SJCRH30 (cell line): ENCODE measurements at regions not wholly inside any gene's neighbourhood (a gene's known extent, or its start where the extent isn't known, plus 50 kb on each side); places are given as distances from the start of the nearest gene placed in this dataset.
"Not testable (repeated sequence)": the region's sequence is repeated elsewhere in the genome, so short reads cannot be mapped to it uniquely, and the experiment has no call there.

Experiments
- DNase-seq, 2 experiments: peaks; one replicate each; pipeline ENCODE4 v3.0.0-alpha.2; 2015 to 2020
- H3K27ac ChIP-seq: fragments of 250-450 bp; sonication (Bioruptor Pico); 2 replicates; pipeline ENCODE4 v1.5.1; 2020; ENCODE audit warnings: mild to moderate bottlenecking, moderate library complexity
- H3K27me3 ChIP-seq: fragments of 250-450 bp; sonication (Bioruptor Pico); 2 replicates; pipeline ENCODE4 v1.5.1; 2020; ENCODE audit warnings: mild to moderate bottlenecking, moderate library complexity
- H3K36me3 ChIP-seq: fragments of 250-450 bp; sonication (Bioruptor Pico); 2 replicates; pipeline ENCODE4 v1.5.1; 2020; ENCODE audit warnings: mild to moderate bottlenecking, moderate library complexity
- H3K4me1 ChIP-seq: fragments of 250-450 bp; sonication (Bioruptor Pico); 2 replicates; pipeline ENCODE4 v1.5.1; 2020; ENCODE audit warnings: mild to moderate bottlenecking, moderate library complexity
- H3K4me3 ChIP-seq: fragments of 250-450 bp; sonication (Bioruptor Pico); 2 replicates; pipeline ENCODE4 v1.5.1; 2020; ENCODE audit warnings: mild to moderate bottlenecking, moderate library complexity
- H3K9me3 ChIP-seq: fragments of 250-450 bp; sonication (Bioruptor Pico); replicated peaks from 2 replicates; pipeline ENCODE4 v1.5.1; 2020; ENCODE audit warnings: mild to moderate bottlenecking, moderate library complexity

DNA sequence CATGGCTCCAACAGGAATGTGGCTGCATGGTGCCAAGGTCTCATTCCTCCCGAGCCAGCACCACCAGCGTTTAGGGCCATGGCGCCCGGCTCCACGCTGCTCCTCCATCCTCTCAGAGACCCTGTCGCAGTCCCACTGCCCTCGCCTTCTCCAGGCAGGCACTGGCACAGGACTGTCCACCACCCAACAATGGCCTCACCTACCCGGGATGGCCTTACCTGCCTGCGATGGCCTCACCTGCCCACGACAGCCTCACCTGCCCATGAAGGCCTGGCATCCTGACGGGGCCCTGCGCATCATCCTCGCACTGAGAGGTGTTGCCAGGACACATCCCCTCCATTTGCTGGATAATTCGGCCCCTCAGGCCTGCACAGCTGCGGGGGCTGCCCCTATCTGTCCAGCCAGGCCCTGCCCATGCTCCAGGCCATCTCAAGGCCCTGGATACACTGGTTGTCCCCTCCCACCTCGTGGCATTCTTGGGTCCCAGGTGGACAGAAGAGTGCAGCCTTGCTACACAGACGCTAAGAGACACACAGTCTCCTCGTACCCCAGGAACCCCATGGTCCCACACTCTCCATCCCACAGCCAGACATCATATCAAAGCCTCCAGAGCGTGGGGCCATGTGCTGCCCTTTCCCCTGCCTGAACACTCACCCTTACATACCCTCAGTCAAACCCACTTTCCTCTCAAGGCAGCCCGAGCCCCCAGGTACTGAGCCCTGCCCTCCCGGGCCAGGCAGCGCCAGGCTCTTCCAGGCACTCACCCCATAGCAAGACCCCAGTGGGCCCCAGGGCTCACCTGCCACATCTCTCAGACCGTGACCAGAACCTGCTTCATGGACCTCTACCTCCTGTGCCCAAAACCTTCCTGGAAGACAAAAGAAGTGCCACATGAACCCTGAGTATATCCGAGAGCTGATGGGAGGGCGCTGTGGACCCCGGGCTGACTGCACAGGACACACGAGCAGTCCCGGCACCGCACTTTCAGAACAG is 268.6 kb downstream of the EIPR1 start:
- DNase-seq, result no peak
- Histone ChIP-seq H3K27ac (no peak overlapping the region), H3K9me3 (peaks cover 8% of the 10 kb centered on the region), H3K4me1 (peaks cover 20% of the 10 kb centered on the region), H3K27me3 (no peaks in the 10 kb centered on the region), H3K36me3 (no peaks in the 10 kb centered on the region), H3K4me3 (no peak overlapping the region)

DNA sequence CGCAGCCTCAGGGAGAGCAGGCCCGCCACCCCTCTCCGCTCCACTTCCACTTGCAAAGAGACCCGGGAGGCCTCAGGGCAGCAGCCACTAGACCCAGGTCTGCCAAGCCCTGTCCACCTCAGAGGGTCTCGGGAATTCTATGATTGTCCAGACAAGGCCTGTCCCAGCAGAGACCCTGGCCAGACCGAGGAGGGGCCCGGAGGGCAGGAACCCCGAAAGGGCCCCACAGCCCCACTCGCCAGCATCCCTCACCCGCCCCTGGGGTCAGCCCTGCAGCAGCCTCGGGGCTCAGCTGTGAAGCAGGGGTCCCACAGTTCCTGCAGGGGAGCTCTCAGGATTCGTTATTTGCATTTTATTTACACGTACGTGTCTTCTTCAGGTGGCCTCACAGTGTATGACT is 269.5 kb downstream of the EIPR1 start:
- no peak for DNase-seq
- Histone ChIP-seq H3K4me1 (peaks cover 11% of the 10 kb centered on the region), H3K9me3 (peaks cover 8% of the 10 kb centered on the region), H3K27me3 (no peaks in the 10 kb centered on the region), H3K27ac (no peak overlapping the region), H3K36me3 (no peaks in the 10 kb centered on the region), H3K4me3 (no peak overlapping the region)

DNA sequence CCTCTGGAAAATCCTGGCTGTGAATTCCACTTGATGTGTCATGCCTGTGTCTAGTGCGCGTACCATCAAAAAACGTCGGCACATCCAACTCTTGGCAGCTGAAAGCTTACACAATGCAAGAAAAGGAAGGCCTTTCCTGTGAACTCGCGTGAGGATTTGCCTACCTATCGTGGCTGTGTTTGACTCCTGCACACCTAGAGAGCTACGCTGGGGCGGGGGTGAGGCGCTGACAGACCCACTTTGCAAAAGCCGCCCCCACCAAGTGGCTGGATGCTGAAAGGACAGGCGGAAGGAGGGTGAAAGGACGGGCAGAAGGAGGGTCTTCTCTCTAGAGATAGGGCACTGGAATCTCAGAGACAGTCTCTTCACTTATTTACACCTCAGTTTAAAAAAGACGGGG is 270.1 kb downstream of the EIPR1 start:
- DNase-seq, result no peak
- H3K9me3 ChIP-seq, result peaks cover 8% of the 10 kb centered on the region
- H3K4me3 ChIP-seq, result no peak overlapping the region
- H3K27ac ChIP-seq, result no peak overlapping the region
- H3K4me1 ChIP-seq, result peaks cover 11% of the 10 kb centered on the region
- H3K36me3 ChIP-seq, result no peaks in the 10 kb centered on the region
- H3K27me3 ChIP-seq, result no peaks in the 10 kb centered on the region

DNA sequence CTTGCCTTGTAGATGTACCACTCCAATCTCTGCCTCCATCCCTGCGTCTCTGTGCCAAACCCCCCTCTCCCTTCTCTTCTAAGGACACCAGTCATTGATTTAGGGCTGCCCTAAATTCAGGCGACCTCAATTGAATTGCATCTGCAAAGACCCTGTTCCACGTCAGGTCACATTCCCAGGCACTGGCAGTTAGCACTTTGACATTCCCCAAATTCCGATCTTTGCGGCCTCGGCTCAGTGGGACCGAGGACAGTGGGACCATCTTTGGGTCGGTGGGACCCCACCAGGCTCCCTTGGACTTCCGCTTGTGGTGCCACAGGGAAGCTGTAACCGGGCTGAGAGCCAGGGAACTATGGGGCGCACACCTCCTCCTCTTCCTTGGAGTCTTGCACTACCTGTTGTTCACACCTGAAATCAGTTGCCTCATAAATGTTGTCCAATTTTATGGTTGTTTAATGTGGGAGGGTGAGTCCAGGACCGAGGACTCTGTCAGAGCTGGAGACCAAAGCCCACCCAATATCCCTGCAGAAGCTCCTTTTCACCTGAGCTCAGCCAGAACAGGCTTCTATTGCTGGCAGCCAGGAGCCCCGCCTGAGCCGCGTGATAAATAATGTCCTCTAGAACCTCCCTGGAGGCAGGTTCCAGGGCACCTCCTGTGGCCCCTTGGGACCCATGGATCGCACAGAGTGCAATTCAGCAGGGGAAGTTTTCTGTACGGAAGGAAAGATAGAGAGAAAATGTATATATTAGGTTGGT is 271.6 kb downstream of the EIPR1 start:
- Histone ChIP-seq H3K4me1 (peaks cover 11% of the 10 kb centered on the region), H3K27ac (no peak overlapping the region; the same call in 1 of the 2 replicates), H3K27me3 (no peaks in the 10 kb centered on the region), H3K9me3 (peaks cover 8% of the 10 kb centered on the region), H3K4me3 (no peak overlapping the region), H3K36me3 (no peaks in the 10 kb centered on the region)
- no peak for DNase-seq

DNA sequence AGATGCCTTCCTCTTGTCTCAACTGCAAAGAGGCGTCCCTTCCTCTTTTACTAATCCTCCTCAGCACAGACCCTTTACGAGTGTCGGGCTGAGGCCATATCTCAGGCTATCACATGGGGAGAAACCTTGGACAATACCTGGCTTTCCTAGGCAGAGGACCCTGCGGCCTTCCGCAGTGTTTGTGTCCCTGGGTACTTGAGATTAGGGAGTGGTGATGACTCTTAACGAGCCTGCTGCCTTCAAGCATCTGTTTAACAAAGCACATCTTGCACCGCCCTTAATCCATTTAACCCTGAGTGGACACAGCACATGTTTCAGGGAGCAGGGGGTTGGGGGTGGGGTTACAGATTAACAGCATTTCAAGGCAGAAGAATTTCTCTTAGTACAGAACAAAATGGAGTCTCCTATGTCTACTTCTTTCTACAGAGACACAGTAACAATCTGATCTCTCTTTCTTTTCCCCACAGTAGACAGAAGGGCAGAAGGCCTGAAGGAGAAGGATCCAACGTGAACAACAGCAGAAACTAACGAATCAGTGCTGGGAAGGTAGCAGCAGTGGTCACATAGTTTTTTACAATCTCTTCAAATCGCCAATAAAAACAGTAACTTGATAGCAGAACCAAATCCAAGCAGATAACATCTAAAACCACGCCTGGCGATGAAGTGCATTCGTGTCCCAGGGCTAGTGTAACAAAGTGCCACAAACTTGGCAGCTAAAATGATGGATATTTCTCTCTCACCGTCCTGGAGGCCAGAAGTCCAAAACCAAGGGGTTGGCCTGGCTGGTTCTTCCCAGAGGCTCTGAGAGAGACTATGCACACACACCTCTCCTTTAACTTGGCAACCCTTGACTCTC is 272.4 kb downstream of the EIPR1 start:
- Histone ChIP-seq H3K4me1 (peaks cover 11% of the 10 kb centered on the region), H3K27ac (peak overlapping the region; percentile 17; the same call in 1 of the 2 replicates)
- peak in 1 of 2 experiments; percentile 63 for DNase-seq
- H3K27me3 ChIP-seq, H3K4me3 ChIP-seq, H3K36me3 ChIP-seq, H3K9me3 ChIP-seq: not testable (repeated sequence)

DNA sequence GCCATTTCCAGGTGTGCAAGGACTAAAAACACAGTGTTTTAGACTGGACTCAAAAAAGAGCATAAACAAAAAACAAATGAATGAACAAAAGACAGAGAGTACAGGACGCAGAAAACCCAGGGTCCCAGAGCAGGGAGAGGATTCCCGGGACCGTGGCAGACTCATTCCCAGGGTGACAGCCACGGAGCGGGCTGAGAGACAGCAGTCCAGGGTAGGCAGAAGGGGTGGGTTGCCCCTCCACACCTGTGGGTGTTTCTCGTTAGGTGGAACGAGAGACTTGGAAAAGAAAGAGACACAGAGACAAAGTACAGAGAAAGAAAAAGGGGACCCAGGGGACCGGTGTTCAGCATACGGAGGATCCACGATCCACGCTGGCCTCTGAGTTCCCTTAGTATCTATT is 273.4 kb downstream of the EIPR1 start:
- no peak for DNase-seq
- H3K4me3 ChIP-seq, result no peak overlapping the region
- H3K4me1 ChIP-seq, result peaks cover 11% of the 10 kb centered on the region
- H3K27ac ChIP-seq, result no peak overlapping the region
- H3K9me3 ChIP-seq, result no peaks in the 10 kb centered on the region
- H3K36me3 ChIP-seq, result no peaks in the 10 kb centered on the region
- no peaks in the 10 kb centered on the region for H3K27me3 ChIP-seq

DNA sequence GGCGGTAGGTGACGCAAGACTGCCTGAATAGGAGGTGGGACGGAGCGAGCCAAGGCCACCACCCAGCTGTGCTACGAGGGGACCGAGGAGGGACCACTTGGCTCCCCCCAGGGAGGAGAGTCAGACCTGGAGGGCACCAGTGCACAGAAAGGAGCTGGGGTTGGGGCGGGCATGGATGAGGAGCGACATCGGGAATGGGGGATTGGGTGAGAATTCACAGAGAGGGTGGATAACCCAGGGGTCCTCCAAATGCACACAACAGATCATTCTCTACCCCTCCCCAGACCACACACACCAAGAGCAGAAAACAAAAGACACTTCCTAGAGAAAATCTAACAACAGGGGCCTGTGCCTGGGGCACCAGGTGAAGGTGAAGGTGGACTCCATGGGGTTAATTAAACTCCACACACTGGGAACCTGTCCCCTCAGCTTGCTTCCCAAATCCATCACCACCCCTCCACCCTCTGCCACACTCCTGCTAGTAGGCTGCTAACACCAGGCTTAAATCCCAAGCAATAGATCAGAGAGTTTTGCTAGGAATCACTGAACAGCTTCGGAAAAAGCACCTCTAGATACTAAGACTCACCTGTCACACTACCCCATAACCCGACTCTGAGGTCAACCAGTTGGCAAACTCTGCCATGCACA is 274.6 kb downstream of the EIPR1 start:
- H3K27me3 ChIP-seq, result no peaks in the 10 kb centered on the region
- H3K4me3 ChIP-seq, result no peak overlapping the region
- H3K4me1 ChIP-seq, result peaks cover 11% of the 10 kb centered on the region
- H3K9me3 ChIP-seq, result no peaks in the 10 kb centered on the region
- no peak for DNase-seq
- H3K36me3 ChIP-seq, result no peaks in the 10 kb centered on the region
- H3K27ac ChIP-seq, result no peak overlapping the region

DNA sequence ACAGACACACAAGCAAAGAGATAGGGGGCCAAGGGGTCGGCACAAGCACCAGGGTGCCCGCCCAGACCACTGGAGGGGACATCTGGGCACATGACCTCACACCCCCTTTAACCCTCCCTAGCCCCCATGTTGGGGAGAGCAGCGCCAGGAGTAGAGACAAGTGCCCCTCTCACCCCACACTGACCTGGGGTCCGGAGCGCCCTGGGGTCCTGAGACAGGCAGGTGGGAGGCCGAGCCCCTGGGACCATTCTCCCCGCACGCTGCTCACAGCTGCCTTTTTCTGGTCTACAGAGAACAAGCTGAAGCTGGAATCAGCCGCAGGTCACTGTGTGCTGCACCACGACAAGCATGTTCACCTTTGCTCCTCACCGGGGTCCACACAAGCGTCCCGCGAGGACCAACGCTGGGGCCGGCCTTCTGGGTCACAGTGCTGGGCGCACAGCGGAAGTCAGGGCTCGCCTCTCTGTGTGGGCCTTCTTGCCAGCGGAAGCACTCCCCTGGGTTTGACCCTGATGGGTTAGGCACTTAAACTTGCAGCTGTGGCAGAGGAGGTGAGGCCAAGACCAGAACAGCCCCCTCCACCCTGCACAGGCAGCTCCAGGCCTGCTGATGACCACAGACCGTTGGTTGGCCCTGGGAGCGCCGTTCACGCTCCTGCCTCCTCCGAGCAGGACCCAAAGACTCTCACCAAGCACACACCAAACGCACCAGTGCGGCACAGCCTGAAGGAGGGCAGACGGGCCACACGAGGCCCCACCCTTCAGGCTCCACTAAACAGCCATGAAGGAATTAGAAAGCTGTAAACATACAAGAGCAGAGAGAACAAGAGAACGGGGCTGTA is 275.3 kb downstream of the EIPR1 start:
- Histone ChIP-seq H3K9me3 (no peaks in the 10 kb centered on the region), H3K4me1 (peaks cover 11% of the 10 kb centered on the region)
- no peak for DNase-seq

DNA sequence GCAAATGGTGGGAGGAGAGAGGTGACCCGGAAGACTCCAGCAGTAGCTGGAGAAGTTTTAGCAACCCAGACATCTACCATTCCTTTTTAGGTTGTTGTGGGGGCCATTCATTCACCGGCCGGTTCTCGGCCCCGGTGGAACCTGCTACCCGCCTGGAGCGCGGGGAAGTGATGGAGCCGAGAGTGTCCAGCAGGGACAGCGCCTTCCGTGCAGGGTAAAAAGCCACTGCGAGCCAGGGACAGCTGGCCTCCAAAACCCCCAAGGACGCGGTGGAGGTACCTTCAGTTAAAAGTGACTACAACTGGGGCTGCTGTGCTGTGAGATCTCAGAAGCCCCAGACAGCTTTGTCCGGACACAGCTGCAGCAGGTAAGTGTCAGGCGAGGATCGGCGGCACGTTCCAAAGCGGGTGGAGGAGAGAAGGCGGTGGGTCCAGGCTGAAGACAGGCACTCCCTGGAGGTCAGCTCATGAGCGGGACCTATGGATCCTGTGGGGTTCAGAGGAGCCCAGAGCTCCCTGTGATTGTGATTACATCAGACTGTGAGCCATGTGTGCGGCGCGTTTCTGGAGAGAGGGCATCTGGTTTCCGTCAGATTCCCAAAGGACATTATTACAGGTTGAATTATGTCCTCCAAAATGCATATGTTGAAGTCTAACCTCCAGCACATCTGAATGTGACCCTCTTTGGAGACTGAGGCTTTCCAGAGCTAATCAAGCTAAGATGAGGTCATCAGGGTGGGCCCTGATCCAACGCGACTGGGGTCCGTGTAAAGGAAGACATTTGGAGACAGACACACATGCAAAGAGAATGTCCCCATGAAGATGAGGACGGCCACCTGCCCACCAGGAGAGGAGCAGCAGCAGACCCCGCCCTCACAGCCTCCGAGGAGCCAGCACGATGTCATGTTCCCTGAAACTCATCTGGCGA is 276.3 kb downstream of the EIPR1 start:
- no peak for DNase-seq
- no peaks in the 10 kb centered on the region for H3K9me3 ChIP-seq
- H3K27ac ChIP-seq, result no peak overlapping the region

More for the DNA sequence above, 275.3 kb downstream of the EIPR1 start:
- no peak overlapping the region for H3K27ac ChIP-seq
- H3K36me3 ChIP-seq, result no peaks in the 10 kb centered on the region
- H3K4me3 ChIP-seq, result no peak overlapping the region
- H3K27me3 ChIP-seq, result no peaks in the 10 kb centered on the region

DNA sequence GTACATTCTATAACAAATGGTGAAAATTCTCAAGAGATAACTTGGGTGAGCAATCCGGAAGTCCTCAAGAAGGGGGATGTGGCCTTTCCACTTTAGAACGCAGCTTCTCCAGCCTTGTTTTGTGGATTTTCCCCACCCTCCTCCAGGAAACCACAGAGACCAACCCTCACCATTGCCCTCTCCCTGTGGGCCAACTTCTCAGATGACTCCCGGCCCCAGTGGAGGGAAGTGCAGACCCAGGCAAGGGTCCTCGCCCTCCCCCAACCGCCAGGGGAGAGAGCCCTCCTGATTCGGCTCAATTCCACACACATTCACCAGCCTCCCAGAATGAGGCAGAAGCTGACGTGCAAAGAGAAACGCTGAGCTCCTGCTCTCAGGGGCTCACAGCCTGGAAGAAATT is 277.2 kb downstream of the EIPR1 start:
- no peaks in the 10 kb centered on the region for H3K27me3 ChIP-seq
- H3K4me1 ChIP-seq, result peaks cover 6% of the 10 kb centered on the region
- no peak overlapping the region for H3K27ac ChIP-seq
- H3K36me3 ChIP-seq, result no peaks in the 10 kb centered on the region
- no peaks in the 10 kb centered on the region for H3K9me3 ChIP-seq
- no peak for DNase-seq
- H3K4me3 ChIP-seq, result no peak overlapping the region

More for the DNA sequence above, 276.3 kb downstream of the EIPR1 start:
- Histone ChIP-seq H3K27me3 (no peaks in the 10 kb centered on the region), H3K4me3 (no peak overlapping the region), H3K36me3 (no peaks in the 10 kb centered on the region), H3K4me1 (peaks cover 11% of the 10 kb centered on the region)

DNA sequence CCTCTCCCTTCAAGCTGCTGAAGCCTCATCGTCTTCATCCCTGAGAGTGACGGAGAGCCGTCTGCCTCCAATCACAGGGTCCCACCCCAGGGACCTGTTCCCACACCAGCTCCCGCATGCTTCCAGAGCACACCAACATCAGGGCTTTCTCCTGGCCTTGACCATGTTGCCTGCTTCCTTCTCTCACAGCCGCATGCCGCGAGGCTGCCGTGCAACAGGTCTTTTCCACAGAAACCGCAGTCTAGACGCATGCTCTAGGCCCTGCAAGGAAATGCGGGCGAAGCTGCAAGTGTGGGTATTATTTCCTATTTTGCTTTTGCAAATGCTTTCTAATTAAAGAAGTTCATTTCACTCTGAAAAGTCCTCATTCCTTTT is 277.8 kb downstream of the EIPR1 start:
- H3K4me1 ChIP-seq, result peaks cover 3% of the 10 kb centered on the region; the same call in 1 of the 2 replicates
- no peak overlapping the region for H3K4me3 ChIP-seq
- H3K27me3 ChIP-seq, result no peaks in the 10 kb centered on the region
- DNase-seq, result no peak
- H3K27ac ChIP-seq, result no peak overlapping the region
- H3K36me3 ChIP-seq, result no peaks in the 10 kb centered on the region
- no peaks in the 10 kb centered on the region for H3K9me3 ChIP-seq

DNA sequence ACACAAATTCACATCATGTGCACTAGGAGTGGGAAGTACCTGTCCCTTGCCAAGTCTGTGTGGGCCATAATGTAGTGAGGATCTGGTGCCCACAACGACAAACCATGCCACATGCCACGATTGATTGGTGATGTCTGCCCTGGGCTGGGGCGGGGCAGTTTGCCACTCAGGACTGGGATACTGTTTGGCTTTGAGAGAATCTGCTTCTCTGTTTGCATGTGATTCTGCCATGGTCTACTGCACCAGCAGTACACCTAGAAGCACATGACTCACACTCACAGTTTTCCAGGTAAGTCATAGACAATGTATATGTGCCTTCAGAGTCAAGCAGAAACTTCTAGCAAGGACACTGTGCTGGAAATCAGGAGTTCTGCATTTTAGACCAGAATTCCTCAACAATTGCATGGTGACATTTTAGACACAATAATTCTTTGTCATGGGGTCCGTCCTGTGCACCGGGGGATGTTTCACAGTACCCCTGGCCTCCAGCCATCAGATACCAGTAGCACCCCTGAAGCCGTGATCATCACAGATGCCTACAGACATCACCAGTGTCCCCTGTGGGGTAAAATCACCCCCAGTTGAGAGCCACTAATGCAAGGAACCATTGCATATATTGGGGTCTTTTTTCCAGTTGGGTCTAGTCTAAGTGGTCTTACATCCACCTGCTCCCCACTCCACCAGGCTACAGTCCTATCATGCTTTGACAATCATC is 278.3 kb downstream of the EIPR1 start:
- Histone ChIP-seq H3K9me3 (no peaks in the 10 kb centered on the region), H3K4me3 (no peak overlapping the region), H3K27me3 (no peaks in the 10 kb centered on the region), H3K36me3 (no peaks in the 10 kb centered on the region), H3K27ac (no peak overlapping the region), H3K4me1 (0 out of 2 replicates have a peak, but pooled peaks cover 3% of the 10 kb centered on the region)
- no peak for DNase-seq
